ENCODE measurements at regions not wholly inside any gene's neighbourhood (a gene's known extent, or its start where the extent isn't known, plus 50 kb on each side); places are given as distances from the start of the nearest gene placed in this dataset.

DNA sequence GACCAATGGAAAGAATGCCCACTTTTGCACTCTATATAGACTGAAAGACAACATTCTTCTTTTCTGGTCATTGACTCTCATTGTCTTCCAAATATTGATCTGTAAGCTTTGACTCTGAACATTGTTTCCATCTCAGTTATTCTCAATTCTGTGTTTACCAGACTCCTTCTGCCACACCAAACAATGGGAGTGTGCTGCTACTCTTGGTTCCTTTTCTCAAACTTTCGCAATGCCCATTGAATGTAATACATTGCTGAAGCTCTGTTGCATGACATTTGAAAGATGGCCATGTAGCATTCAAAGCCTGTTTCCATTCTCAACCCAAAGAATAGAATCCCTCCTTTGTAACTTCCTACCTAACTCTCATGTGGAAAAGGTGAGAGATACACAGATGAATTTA, 136.2 kb downstream of the BTC start:
- TF ChIP-seq ZNF70 (CRISPR knock-in tag; IDR thresholded peaks at IDR 0.05) (no peak), TCF4 (CRISPR knock-in tag; IDR thresholded peaks at IDR 0.05; ENCODE audit: borderline replicate concordance) (no peak)
- ATAC-seq: no peak

DNA sequence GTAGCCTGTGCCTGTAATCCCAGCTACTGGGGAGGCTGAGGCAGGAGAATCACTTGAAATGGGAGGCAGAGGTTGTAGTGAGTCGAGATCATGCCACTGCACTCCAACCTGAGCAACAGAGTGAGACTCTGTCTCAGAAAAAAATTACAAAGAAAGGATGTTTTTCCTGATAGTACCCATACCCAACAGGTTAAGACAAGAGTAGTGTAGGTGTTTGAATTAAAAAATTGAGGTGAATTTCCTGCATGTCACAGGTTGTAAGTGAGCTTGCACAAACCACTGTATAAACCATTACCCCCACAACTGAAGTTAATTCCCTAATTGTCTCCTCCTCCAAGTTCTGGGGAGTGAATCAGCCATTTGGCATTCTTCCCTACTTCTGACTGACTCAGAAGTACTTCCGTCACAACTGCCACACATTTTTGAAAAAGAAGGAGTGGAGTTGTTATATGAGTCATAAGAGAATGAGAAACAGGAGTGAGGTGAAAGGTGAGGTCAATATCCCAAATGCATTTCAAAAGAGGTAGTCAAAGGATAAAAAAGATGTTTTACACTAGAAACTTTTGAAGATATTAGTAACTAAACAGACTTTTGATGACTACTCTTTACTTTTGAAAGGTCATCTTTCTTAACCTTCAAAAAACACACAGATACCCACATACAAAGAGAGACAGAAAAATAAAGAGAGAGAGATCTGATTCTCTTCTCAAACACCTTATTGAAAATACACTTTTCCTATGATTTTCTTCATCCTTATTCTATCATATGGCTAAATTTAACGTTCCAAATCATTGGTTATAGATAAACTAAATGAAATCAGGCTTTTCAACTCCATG, 134.5 kb downstream of the BTC start:
- peak; percentile 94 for ATAC-seq
- TF ChIP-seq PPARA (CRISPR knock-in tag; IDR thresholded peaks at IDR 0.05; ENCODE audit: borderline replicate concordance) (no peak), CSDC2 (CRISPR knock-in tag; IDR thresholded peaks at IDR 0.05) (no peak), ZC3H10 (CRISPR knock-in tag; IDR thresholded peaks at IDR 0.05) (0 out of 2 replicates have a peak, but pooled peaks have one; percentile 45)
- TF ChIP-seq, protein P1, sequence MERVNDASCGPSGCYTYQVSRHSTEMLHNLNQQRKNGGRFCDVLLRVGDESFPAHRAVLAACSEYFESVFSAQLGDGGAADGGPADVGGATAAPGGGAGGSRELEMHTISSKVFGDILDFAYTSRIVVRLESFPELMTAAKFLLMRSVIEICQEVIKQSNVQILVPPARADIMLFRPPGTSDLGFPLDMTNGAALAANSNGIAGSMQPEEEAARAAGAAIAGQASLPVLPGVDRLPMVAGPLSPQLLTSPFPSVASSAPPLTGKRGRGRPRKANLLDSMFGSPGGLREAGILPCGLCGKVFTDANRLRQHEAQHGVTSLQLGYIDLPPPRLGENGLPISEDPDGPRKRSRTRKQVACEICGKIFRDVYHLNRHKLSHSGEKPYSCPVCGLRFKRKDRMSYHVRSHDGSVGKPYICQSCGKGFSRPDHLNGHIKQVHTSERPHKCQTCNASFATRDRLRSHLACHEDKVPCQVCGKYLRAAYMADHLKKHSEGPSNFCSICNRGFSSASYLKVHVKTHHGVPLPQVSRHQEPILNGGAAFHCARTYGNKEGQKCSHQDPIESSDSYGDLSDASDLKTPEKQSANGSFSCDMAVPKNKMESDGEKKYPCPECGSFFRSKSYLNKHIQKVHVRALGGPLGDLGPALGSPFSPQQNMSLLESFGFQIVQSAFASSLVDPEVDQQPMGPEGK (CRISPR knock-in tag; IDR thresholded peaks at IDR 0.05; ENCODE audit: borderline replicate concordance): no peak

DNA sequence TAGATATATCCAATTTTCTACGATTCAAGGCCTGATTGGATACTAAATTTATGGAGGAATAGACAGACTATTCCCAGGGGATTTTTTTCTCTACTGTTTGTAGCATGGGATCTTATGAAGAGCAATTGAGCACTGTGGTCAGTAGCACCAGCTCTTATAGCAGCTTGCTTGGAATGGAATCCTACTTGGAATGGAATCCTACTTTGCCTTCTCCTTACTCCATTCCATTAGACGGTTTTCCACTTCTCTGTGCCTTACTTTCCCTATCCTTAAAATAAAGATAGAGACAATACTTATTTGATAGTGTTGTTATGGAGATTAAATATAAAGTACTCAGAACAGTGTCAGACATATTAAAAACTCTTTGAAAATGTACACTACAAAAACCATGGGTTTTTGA, 133.5 kb downstream of the BTC start:
- no peak for ATAC-seq
- no peak for TF ChIP-seq ARNTL (CRISPR knock-in tag; IDR thresholded peaks at IDR 0.05; ENCODE audit: borderline replicate concordance, low read depth)
- TF ChIP-seq ZNF8 (CRISPR knock-in tag; IDR thresholded peaks at IDR 0.05): no peak
- no peak for TF ChIP-seq ZC3H10 (CRISPR knock-in tag; IDR thresholded peaks at IDR 0.05)
- no peak for TF ChIP-seq GLIS3 (CRISPR knock-in tag; IDR thresholded peaks at IDR 0.05)
- no peak for TF ChIP-seq ZFP30 (CRISPR knock-in tag; IDR thresholded peaks at IDR 0.05)

DNA sequence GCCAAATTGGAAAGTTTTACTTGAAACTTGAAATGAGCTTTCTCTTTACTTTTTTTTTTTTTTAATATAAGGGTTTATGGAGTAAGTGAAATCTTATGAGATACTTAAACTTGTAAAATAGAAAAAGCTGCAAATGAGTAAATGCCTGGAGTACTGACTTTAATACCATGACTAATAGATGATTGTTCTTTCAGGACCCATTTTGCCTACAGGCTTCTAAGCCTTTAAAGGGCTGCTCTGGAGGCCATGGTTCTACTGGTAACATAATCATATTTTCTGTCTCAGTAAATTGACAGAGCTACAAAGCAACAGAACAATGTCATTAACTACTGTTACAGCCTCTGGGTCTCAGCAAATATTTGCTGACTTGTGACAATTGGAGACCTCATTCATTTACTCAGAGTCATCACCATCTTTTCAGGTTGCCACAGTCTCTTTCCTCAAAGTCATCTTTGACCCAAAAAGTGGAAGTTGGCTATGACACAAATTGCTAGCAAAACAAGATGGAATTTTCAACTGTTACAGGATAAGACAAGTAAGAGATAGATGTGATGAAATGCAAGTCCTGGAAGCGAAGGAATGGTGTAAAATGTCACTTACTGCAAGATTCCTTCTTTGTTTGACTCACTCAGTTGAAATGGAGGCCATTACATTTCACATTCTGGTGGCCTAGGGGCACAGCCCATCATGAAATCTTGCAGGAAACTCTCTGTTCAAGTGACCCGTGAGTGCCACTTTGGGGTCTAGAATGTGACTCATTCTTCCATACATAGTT, 132.7 kb downstream of the BTC start:
- no peak for ATAC-seq
- no peak for TF ChIP-seq ZNF8 (CRISPR knock-in tag; IDR thresholded peaks at IDR 0.05)
- TF ChIP-seq, protein P2, sequence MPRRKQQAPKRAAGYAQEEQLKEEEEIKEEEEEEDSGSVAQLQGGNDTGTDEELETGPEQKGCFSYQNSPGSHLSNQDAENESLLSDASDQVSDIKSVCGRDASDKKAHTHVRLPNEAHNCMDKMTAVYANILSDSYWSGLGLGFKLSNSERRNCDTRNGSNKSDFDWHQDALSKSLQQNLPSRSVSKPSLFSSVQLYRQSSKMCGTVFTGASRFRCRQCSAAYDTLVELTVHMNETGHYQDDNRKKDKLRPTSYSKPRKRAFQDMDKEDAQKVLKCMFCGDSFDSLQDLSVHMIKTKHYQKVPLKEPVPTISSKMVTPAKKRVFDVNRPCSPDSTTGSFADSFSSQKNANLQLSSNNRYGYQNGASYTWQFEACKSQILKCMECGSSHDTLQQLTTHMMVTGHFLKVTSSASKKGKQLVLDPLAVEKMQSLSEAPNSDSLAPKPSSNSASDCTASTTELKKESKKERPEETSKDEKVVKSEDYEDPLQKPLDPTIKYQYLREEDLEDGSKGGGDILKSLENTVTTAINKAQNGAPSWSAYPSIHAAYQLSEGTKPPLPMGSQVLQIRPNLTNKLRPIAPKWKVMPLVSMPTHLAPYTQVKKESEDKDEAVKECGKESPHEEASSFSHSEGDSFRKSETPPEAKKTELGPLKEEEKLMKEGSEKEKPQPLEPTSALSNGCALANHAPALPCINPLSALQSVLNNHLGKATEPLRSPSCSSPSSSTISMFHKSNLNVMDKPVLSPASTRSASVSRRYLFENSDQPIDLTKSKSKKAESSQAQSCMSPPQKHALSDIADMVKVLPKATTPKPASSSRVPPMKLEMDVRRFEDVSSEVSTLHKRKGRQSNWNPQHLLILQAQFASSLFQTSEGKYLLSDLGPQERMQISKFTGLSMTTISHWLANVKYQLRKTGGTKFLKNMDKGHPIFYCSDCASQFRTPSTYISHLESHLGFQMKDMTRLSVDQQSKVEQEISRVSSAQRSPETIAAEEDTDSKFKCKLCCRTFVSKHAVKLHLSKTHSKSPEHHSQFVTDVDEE (CRISPR knock-in tag; IDR thresholded peaks at IDR 0.05): no peak
- TF ChIP-seq ZFP3 (CRISPR knock-in tag; IDR thresholded peaks at IDR 0.05): no peak
- no peak for TF ChIP-seq CSDC2 (CRISPR knock-in tag; IDR thresholded peaks at IDR 0.05)
- TF ChIP-seq PPARA (CRISPR knock-in tag; IDR thresholded peaks at IDR 0.05; ENCODE audit: borderline replicate concordance): no peak
- TF ChIP-seq ZNF565 (CRISPR knock-in tag; conservative IDR thresholded peaks at IDR 0.05; ENCODE audit: low read depth): no peak
- no peak for TF ChIP-seq ZNF70 (CRISPR knock-in tag; IDR thresholded peaks at IDR 0.05)
- no peak for TF ChIP-seq ARNTL (CRISPR knock-in tag; IDR thresholded peaks at IDR 0.05; ENCODE audit: borderline replicate concordance, low read depth)
- TF ChIP-seq, protein P1 (CRISPR knock-in tag; IDR thresholded peaks at IDR 0.05; ENCODE audit: borderline replicate concordance): no peak
- TF ChIP-seq ESRRG (CRISPR knock-in tag; IDR thresholded peaks at IDR 0.05): no peak
- no peak for TF ChIP-seq GLIS3 (CRISPR knock-in tag; IDR thresholded peaks at IDR 0.05)
- no peak for TF ChIP-seq OSR1 (CRISPR knock-in tag; IDR thresholded peaks at IDR 0.05)
- TF ChIP-seq, protein P3, sequence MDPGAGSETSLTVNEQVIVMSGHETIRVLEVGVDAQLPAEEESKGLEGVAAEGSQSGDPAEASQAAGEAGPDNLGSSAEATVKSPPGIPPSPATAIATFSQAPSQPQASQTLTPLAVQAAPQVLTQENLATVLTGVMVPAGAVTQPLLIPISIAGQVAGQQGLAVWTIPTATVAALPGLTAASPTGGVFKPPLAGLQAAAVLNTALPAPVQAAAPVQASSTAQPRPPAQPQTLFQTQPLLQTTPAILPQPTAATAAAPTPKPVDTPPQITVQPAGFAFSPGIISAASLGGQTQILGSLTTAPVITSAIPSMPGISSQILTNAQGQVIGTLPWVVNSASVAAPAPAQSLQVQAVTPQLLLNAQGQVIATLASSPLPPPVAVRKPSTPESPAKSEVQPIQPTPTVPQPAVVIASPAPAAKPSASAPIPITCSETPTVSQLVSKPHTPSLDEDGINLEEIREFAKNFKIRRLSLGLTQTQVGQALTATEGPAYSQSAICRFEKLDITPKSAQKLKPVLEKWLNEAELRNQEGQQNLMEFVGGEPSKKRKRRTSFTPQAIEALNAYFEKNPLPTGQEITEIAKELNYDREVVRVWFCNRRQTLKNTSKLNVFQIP (CRISPR knock-in tag; IDR thresholded peaks at IDR 0.05; ENCODE audit: borderline replicate concordance, low read depth): no peak
- TF ChIP-seq RARB (CRISPR knock-in tag; IDR thresholded peaks at IDR 0.05): no peak
- TF ChIP-seq TCF4 (CRISPR knock-in tag; IDR thresholded peaks at IDR 0.05; ENCODE audit: borderline replicate concordance): no peak
- TF ChIP-seq, protein P4, sequence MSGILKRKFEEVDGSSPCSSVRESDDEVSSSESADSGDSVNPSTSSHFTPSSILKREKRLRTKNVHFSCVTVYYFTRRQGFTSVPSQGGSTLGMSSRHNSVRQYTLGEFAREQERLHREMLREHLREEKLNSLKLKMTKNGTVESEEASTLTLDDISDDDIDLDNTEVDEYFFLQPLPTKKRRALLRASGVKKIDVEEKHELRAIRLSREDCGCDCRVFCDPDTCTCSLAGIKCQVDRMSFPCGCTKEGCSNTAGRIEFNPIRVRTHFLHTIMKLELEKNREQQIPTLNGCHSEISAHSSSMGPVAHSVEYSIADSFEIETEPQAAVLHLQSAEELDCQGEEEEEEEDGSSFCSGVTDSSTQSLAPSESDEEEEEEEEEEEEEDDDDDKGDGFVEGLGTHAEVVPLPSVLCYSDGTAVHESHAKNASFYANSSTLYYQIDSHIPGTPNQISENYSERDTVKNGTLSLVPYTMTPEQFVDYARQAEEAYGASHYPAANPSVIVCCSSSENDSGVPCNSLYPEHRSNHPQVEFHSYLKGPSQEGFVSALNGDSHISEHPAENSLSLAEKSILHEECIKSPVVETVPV (CRISPR knock-in tag; IDR thresholded peaks at IDR 0.05): no peak
- no peak for TF ChIP-seq ZFP30 (CRISPR knock-in tag; IDR thresholded peaks at IDR 0.05)

Data from SK-N-SH treated with all-trans-retinoic acid at 6 μM for 48 hours (cell line).